Stimulated activated CD4-positive, alpha-beta T cell treated with anti-CD3 and anti-CD28 coated beads, Interleukin-1b, Interleukin-23, amount 100 ng/mL, for 4 hours (primary cell): ENCODE measurements at regions not wholly inside any gene's neighbourhood (a gene's known extent, or its start where the extent isn't known, plus 50 kb on each side); places are given as distances from the start of the nearest gene placed in this dataset.
"Not testable (repeated sequence)": the region's sequence is repeated elsewhere in the genome, so short reads cannot be mapped to it uniquely, and the experiment has no call there.

ENCODE experiments used
- DNase-seq, 2 donors: peaks; one replicate each; pipeline ENCODE4 v3.0.0-alpha.2; 2020; ENCODE audit warnings: low read depth in 2 of 2

- DNase-seq, result no peak
Measured at GRCh38 chr6:4460586-4461475, 315.4 kb upstream of the CDYL start.

- no peak for DNase-seq
Measured at GRCh38 chr6:4459996-4460395, 316.2 kb upstream of the CDYL start.

GRCh38 chr6:4459032-4459431 lies 317.2 kb upstream of the CDYL start:
- DNase-seq, result no peak

- DNase-seq, result no peak
Measured at GRCh38 chr6:4451718-4452117, 316.3 kb upstream of the ECI2 start.

GRCh38 chr6:4451081-4451480 lies 315.7 kb upstream of the ECI2 start:
- no peak for DNase-seq

- DNase-seq, result no peak
Measured at GRCh38 chr6:4450237-4450636, 314.9 kb upstream of the ECI2 start.

GRCh38 chr6:4449409-4449808 lies 314.0 kb upstream of the ECI2 start:
- DNase-seq, result no peak

- DNase-seq, result no peak
Measured at GRCh38 chr6:4448841-4449240, 313.5 kb upstream of the ECI2 start.

- no peak for DNase-seq
Measured at GRCh38 chr6:4447639-4448330, 312.4 kb upstream of the ECI2 start.

- no peak for DNase-seq
Measured at GRCh38 chr6:4446982-4447381, 311.6 kb upstream of the ECI2 start.

- no peak for DNase-seq
Measured at GRCh38 chr6:4441981-4442434, 306.6 kb upstream of the ECI2 start.

- no peak for DNase-seq
Measured at GRCh38 chr6:4439159-4439558, 303.8 kb upstream of the ECI2 start.

GRCh38 chr6:4437342-4437741 lies 302.0 kb upstream of the ECI2 start:
- DNase-seq, result no peak

GRCh38 chr6:4435981-4436445 lies 300.6 kb upstream of the ECI2 start:
- no peak for DNase-seq

- no peak for DNase-seq
Measured at GRCh38 chr6:4434655-4435054, 299.3 kb upstream of the ECI2 start.

- DNase-seq, result no peak
Measured at GRCh38 chr6:4433199-4433598, 297.8 kb upstream of the ECI2 start.

GRCh38 chr6:4426968-4427367 lies 291.6 kb upstream of the ECI2 start:
- no peak for DNase-seq

GRCh38 chr6:4421837-4422236 lies 286.5 kb upstream of the ECI2 start:
- DNase-seq, result no peak

- no peak for DNase-seq
Measured at GRCh38 chr6:4420160-4420865, 284.9 kb upstream of the ECI2 start.

GRCh38 chr6:4415549-4415948 lies 280.2 kb upstream of the ECI2 start:
- no peak for DNase-seq

- DNase-seq, result not testable (repeated sequence)
Measured at GRCh38 chr6:4414078-4414477, 278.7 kb upstream of the ECI2 start.

- DNase-seq, result no peak
Measured at GRCh38 chr6:4413073-4413472, 277.7 kb upstream of the ECI2 start.
